ENCODE measurements at regions not wholly inside any gene's neighbourhood (a gene's known extent, or its start where the extent isn't known, plus 50 kb on each side); places are given as distances from the start of the nearest gene placed in this dataset.

- no peak for DNase-seq (ENCODE audit: low spot score)
Measured at GRCh38 chr1:94325377-94326302, 88.3 kb upstream of the ARHGAP29 start.

- DNase-seq (ENCODE audit: low spot score), result no peak
Measured at GRCh38 chr1:94324178-94324544, 86.8 kb upstream of the ARHGAP29 start.

GRCh38 chr1:94323311-94324177 lies 86.2 kb upstream of the ARHGAP29 start:
- no peak for DNase-seq (ENCODE audit: low spot score)

GRCh38 chr1:94322696-94323095 lies 85.3 kb upstream of the ARHGAP29 start:
- DNase-seq (ENCODE audit: low spot score), result no peak

GRCh38 chr1:94321662-94322061 lies 84.3 kb upstream of the ARHGAP29 start:
- no peak for DNase-seq (ENCODE audit: low spot score)

- no peak for DNase-seq (ENCODE audit: low spot score)
Measured at GRCh38 chr1:94319319-94320102, 82.1 kb upstream of the ARHGAP29 start.

GRCh38 chr1:94318505-94319030 lies 81.2 kb upstream of the ARHGAP29 start:
- no peak for DNase-seq (ENCODE audit: low spot score)

- no peak for DNase-seq (ENCODE audit: low spot score)
Measured at GRCh38 chr1:94317790-94318188, 80.4 kb upstream of the ARHGAP29 start.

- no peak for DNase-seq (ENCODE audit: low spot score)
Measured at GRCh38 chr1:94316836-94317789, 79.7 kb upstream of the ARHGAP29 start.

- DNase-seq (ENCODE audit: low spot score), result no peak
Measured at GRCh38 chr1:94316183-94316582, 78.8 kb upstream of the ARHGAP29 start.

GRCh38 chr1:94315552-94316116 lies 78.2 kb upstream of the ARHGAP29 start:
- DNase-seq (ENCODE audit: low spot score), result no peak

- no peak for DNase-seq (ENCODE audit: low spot score)
Measured at GRCh38 chr1:94314222-94314858, 77.0 kb upstream of the ARHGAP29 start.

- no peak for DNase-seq (ENCODE audit: low spot score)
Measured at GRCh38 chr1:94310570-94311270, 73.3 kb upstream of the ARHGAP29 start.

GRCh38 chr1:94309829-94310569 lies 72.6 kb upstream of the ARHGAP29 start:
- DNase-seq (ENCODE audit: low spot score), result no peak

GRCh38 chr1:94309216-94309615 lies 71.8 kb upstream of the ARHGAP29 start:
- DNase-seq (ENCODE audit: low spot score), result no peak

GRCh38 chr1:94306521-94306920 lies 69.1 kb upstream of the ARHGAP29 start:
- no peak for DNase-seq (ENCODE audit: low spot score)

- DNase-seq (ENCODE audit: low spot score), result no peak
Measured at GRCh38 chr1:94305704-94306103, 68.3 kb upstream of the ARHGAP29 start.

- DNase-seq (ENCODE audit: low spot score), result no peak
Measured at GRCh38 chr1:94304553-94304952, 67.2 kb upstream of the ARHGAP29 start.

GRCh38 chr1:94303005-94303404 lies 65.6 kb upstream of the ARHGAP29 start:
- no peak for DNase-seq (ENCODE audit: low spot score)

Measured in NAMALWA (cell line).